Peyer's patch (tissue), 4 donors: ENCODE measurements at regions not wholly inside any gene's neighbourhood (a gene's known extent, or its start where the extent isn't known, plus 50 kb on each side); places are given as distances from the start of the nearest gene placed in this dataset.

ENCODE experiments used
- DNase-seq, 3 donors: peaks; one replicate each; pipeline ENCODE4 v3.0.0-alpha.2; 2017 to 2019
- H3K27ac ChIP-seq, 4 donors: fragments of 200-600 bp; sonication (generic); one replicate each; pipeline ENCODE4 v1.5.1; 2016 to 2019
- H3K27me3 ChIP-seq, 2 donors: fragments of 200-600 bp; sonication (generic); one replicate each; pipeline ENCODE4 v1.5.1; 2019
- H3K36me3 ChIP-seq, 3 donors: fragments of 200-600 bp; sonication (generic); one replicate each; pipeline ENCODE4 v1.5.1; 2016 to 2019
- H3K4me1 ChIP-seq, 4 donors: fragments of 200-600 bp; sonication (generic); one replicate each; pipeline ENCODE4 v1.5.1; 2016 to 2019
- H3K4me3 ChIP-seq, 4 donors: fragments of 200-600 bp; sonication (generic); 1 replicate in 3 of 4; 2 replicates in 1 of 4; pipeline ENCODE4 v1.5.1; 2016 to 2019; ENCODE audit warnings: mild to moderate bottlenecking in 1 of 4
- H3K9me3 ChIP-seq, 4 donors: fragments of 200-600 bp; sonication (generic); one replicate each; pipeline ENCODE4 v1.5.1; 2016 to 2019; ENCODE audit warnings: mild to moderate bottlenecking in 1 of 4
- POLR2A ChIP-seq, 2 donors: fragments of 450-650 bp; IDR thresholded peaks; one replicate each; pipeline ENCODE4 v1.5.1; 2017; ENCODE audit warnings: antibody characterized with exemption in 2 of 2, mild to moderate bottlenecking in 2 of 2, moderate library complexity in 2 of 2
- TF ChIP-seq, protein P1 (sequence below), 6 experiments: fragments of 450-650 bp in 4 of 6; fragments of 200-600 bp in 2 of 6; sonication (generic) in 1 of 6; IDR thresholded peaks; one replicate each; pipeline ENCODE4 v1.5.1; 2017 to 2019; ENCODE audit warnings: antibody characterized with exemption in 6 of 6, mild to moderate bottlenecking in 3 of 6, moderate library complexity in 1 of 6

DNA sequence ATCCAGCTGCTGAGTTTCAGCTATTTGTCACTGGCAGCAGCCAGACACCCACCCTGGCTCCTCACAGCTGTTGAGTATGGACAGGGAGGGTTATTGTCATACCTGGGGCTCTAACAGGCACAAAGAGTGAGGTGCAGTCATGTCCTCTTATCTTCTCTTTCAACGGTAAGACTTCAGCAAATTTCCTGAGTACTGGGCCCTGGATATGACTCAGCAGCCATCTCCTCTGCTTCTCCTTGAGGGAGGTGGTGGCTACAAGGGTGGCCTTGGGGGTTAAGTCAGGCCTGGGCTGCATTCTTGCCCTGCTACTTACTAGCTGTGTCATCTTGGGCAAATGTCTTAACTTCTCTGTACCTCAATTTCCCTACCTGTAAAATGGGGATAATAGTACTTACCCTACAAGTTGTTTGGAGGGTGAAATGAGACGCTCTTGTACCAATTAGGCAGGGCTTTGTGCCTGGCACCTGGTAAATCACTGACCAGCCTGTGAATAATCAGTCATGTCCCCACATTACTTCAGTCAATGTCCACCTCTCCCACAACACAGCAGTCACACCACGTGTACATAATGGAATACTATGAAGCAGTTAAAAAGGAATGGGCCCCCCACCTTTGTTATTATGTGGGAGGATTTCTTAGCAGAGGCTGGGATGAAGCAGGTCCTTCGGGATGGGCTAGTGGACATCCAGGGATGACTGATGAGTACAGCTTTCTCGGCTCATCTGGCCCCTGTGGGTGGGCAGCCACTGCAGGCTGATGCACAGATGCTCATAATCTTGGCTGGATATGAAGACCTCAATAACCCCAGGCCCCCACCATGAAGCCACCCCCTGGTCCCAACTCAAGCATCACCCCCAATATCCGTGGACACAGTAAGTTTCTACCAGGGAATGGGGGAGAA, 528.8 kb downstream of the SHQ1 start:
- Histone ChIP-seq H3K27ac (peak overlapping the region in 2 of 4 donors; percentile 37 to 52), H3K27me3 (no peaks in the 10 kb centered on the region), H3K4me1 (peaks cover 0 to 6% (median 0%) of the 10 kb centered on the region in 4 donors), H3K4me3 (no peak overlapping the region), H3K36me3 (no peaks in the 10 kb centered on the region), H3K9me3 (no peaks in the 10 kb centered on the region)
- TF ChIP-seq, protein P1, sequence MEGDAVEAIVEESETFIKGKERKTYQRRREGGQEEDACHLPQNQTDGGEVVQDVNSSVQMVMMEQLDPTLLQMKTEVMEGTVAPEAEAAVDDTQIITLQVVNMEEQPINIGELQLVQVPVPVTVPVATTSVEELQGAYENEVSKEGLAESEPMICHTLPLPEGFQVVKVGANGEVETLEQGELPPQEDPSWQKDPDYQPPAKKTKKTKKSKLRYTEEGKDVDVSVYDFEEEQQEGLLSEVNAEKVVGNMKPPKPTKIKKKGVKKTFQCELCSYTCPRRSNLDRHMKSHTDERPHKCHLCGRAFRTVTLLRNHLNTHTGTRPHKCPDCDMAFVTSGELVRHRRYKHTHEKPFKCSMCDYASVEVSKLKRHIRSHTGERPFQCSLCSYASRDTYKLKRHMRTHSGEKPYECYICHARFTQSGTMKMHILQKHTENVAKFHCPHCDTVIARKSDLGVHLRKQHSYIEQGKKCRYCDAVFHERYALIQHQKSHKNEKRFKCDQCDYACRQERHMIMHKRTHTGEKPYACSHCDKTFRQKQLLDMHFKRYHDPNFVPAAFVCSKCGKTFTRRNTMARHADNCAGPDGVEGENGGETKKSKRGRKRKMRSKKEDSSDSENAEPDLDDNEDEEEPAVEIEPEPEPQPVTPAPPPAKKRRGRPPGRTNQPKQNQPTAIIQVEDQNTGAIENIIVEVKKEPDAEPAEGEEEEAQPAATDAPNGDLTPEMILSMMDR (IDR thresholded peaks at IDR 0.05): no peak
- no peak for TF ChIP-seq POLR2A (IDR thresholded peaks at IDR 0.05)
- DNase-seq: no peak

DNA sequence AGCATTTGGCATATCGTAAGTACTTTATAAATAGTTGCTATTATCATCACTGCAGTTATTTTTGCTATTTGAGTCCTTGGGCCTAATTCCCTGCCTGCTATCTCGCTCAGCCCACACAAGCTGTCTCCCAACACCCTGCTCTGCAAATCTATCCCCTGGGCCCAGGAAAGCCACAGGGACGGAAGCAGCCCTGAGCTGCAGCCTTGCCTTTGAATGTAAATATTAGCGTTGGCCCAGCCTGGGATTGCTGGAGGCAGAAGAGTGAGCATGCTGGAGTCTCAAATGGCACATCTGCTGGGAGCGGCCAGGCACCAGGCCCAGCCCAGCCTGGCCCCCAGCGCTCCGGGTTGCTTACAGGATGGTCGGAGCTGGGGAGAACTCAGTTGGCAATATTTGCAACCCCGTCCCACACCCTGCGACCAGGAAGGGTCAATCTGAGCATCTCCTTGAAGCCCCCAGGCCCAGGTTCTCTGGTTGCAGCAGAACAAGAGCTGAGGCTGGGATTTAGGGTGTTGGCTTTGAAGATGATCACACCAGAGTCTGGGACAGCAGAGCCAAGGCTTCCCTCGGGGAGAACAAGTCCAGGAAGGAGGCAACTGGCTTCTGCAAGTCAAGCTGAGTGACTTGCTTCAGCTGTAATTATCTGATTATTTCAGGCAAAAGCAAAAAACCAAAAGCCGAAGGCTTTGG, 529.6 kb downstream of the SHQ1 start:
- Histone ChIP-seq H3K4me1 (peaks cover 0 to 6% (median 0%) of the 10 kb centered on the region in 4 donors), H3K36me3 (no peaks in the 10 kb centered on the region), H3K27me3 (no peaks in the 10 kb centered on the region), H3K4me3 (no peak overlapping the region), H3K9me3 (no peaks in the 10 kb centered on the region), H3K27ac (peak overlapping the region in 2 of 4 donors; percentile 37 to 52)
- TF ChIP-seq, protein P1 (IDR thresholded peaks at IDR 0.05): no peak
- TF ChIP-seq POLR2A (IDR thresholded peaks at IDR 0.05): no peak
- no peak for DNase-seq

DNA sequence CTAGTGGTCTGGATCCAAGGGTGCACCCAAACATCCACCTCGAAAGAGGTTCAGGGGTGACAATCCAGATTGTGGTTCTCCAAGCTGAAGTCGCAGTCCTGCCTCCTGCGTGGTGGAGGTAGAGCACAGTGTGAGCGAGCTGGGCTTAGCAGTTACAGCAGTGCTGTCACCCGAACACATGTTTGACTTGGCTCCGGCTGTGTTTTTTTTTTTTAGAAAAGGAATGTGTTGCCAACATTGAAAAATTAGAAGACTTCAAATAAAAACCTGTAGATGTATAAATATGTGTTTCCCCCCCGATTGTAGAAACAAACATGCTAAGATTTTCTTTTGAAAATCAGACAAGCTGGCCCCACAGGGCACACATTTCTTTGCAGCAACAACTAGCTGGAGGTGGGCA, 530.8 kb downstream of the SHQ1 start:
- Histone ChIP-seq H3K27ac (no peak overlapping the region), H3K27me3 (no peaks in the 10 kb centered on the region), H3K9me3 (no peaks in the 10 kb centered on the region), H3K4me1 (peaks cover 0 to 6% (median 0%) of the 10 kb centered on the region in 4 donors), H3K36me3 (no peaks in the 10 kb centered on the region), H3K4me3 (no peak overlapping the region)
- DNase-seq: no peak
- TF ChIP-seq, protein P1 (IDR thresholded peaks at IDR 0.05): no peak
- TF ChIP-seq POLR2A (IDR thresholded peaks at IDR 0.05): no peak

DNA sequence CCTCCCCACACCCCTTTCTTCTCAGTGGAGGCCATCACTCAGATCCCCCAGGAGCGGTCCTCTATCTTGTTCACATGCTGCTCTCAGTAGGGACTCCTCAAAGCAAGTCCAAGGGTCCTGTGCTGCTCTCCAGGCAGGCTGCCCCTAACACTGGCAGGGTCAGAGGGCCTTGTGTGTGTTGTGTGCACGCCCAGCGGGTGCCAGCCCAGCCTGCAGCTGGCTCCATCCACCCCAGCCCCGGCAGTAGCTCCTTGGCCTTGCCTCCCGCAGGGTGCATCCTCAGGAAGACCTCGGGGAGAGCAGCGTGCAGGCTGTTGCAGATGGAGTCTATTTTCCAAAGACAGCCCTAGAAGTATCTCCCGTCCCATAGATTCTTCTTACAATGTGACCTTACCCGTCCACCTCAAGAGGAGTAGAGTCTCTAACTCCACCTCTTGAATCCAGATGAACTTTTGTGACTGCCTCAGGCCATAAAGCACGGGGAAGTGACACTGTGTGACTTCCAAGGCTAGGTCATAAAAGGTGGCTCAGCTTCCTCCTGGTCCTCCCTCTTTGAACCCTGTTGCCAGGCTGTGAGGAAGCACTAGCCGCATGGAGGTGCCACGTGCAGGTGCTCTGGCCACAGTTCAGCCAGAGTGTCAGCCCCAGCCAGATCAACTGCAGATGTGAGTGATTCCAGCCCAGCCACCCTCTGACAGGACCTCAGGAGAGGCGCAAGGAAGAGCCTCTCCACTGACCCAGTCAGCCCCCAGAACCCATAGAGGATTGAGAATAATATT, 531.6 kb downstream of the SHQ1 start:
- H3K4me3 ChIP-seq: no peak overlapping the region
- no peak overlapping the region for H3K27ac ChIP-seq
- no peaks in the 10 kb centered on the region for H3K36me3 ChIP-seq
- peak in 2 of 3 donors; percentile 58 to 66 for DNase-seq
- H3K27me3 ChIP-seq: no peaks in the 10 kb centered on the region
- H3K9me3 ChIP-seq: no peaks in the 10 kb centered on the region
- H3K4me1 ChIP-seq: peaks cover 0 to 6% (median 0%) of the 10 kb centered on the region in 4 donors
- TF ChIP-seq POLR2A (IDR thresholded peaks at IDR 0.05): no peak
- TF ChIP-seq, protein P1 (IDR thresholded peaks at IDR 0.05): no peak

DNA sequence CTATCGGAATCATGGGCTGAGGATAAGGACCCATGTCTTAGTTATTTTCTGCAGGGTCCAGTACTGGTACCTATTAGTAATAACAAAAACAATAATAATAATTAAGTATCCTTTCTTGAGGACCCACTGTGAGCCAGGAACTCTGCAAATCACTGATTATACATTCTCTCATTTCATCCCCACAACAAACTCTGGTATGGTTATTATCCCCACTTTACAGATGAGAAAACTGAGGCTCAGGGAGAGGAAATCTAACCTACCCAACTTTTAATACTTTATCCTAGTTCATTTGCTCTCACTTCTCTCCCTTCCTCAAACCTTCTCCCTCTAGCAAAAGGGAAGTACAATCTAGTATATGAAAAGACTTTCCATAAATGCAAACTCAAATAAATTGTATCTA, 528.4 kb upstream of the PROK2 start:
- no peak overlapping the region for H3K4me3 ChIP-seq
- TF ChIP-seq, protein P1 (IDR thresholded peaks at IDR 0.05): no peak
- TF ChIP-seq POLR2A (IDR thresholded peaks at IDR 0.05): no peak
- H3K9me3 ChIP-seq: no peaks in the 10 kb centered on the region
- peaks cover 0 to 8% (median 2%) of the 10 kb centered on the region in 4 donors for H3K4me1 ChIP-seq
- no peaks in the 10 kb centered on the region for H3K27me3 ChIP-seq
- DNase-seq: no peak
- H3K36me3 ChIP-seq: no peaks in the 10 kb centered on the region
- H3K27ac ChIP-seq: no peak overlapping the region
